ENCODE measurements at regions not wholly inside any gene's neighbourhood (a gene's known extent, or its start where the extent isn't known, plus 50 kb on each side); places are given as distances from the start of the nearest gene placed in this dataset.
A peak's percentile ranks its signal among the peaks of the same experiment; 100 is the strongest.

DNA sequence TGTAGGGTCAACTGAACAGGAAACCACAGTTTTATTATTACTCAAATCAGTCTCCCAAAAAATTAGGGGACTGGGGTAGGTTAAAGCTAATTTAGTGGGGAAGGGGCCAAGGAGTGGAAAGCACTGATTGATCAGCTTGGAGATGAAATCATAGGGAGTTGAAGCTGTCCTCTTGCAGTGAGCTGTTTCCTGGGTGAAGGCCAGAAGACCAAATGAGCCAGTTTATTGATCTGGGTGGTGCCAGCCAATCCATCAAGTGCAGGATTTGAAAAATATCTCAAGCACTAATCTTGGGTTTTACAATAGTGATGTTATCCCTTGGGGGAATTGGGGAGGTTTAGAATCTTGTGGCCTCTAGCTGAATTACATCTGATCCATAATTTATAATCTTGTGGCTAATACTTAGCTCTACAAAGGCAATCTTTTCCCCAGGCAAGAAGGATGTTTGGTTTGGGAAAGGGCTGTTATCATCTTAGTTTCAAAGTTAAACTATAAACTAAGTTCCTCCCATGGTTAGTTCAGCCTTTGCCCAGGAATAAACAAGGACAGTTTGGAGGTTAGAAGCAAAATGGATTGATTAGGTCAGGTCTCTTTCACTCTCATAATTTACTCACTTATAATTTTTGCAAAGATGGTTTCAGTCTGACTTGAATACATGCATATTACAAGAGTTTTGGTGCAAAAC, 773.5 kb downstream of the XPNPEP1 start:
- TF ChIP-seq EP300 (IDR thresholded peaks at IDR 0.05), result no peak
- no peak for TF ChIP-seq POLR2A (IDR thresholded peaks at IDR 0.05)
- TF ChIP-seq, protein P1, sequence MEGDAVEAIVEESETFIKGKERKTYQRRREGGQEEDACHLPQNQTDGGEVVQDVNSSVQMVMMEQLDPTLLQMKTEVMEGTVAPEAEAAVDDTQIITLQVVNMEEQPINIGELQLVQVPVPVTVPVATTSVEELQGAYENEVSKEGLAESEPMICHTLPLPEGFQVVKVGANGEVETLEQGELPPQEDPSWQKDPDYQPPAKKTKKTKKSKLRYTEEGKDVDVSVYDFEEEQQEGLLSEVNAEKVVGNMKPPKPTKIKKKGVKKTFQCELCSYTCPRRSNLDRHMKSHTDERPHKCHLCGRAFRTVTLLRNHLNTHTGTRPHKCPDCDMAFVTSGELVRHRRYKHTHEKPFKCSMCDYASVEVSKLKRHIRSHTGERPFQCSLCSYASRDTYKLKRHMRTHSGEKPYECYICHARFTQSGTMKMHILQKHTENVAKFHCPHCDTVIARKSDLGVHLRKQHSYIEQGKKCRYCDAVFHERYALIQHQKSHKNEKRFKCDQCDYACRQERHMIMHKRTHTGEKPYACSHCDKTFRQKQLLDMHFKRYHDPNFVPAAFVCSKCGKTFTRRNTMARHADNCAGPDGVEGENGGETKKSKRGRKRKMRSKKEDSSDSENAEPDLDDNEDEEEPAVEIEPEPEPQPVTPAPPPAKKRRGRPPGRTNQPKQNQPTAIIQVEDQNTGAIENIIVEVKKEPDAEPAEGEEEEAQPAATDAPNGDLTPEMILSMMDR (IDR thresholded peaks at IDR 0.05), result no peak
- TF ChIP-seq POLR2AphosphoS5 (IDR thresholded peaks at IDR 0.05), result no peak
- H3K36me3 ChIP-seq, result no peaks in the 10 kb centered on the region

DNA sequence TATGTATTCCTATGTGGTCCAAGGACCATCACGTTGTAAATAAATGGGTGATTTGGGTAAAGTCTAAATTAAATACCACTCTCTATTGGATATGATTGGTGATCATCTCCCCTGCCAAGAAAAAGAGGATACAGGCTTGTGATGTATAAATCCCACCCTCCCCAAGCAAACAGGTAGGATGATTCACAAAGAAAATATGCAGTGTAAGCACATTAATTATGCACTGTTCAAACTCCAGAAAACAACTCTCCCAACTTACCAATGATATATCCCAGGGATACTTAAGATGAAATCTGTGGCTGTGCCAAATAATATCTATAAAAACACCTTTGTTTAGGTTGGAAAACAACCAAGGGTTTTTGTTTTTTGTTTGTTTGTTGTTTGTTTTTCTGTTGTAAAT, 795.9 kb downstream of the XPNPEP1 start:
- 42 to 87% methylated on average over 1 of the region's 1 CpG for WGBS, 2 donors
- no peak overlapping the region for H3K27ac ChIP-seq
- no peaks in the 10 kb centered on the region for H3K36me3 ChIP-seq
- TF ChIP-seq EP300 (IDR thresholded peaks at IDR 0.05), result no peak
- TF ChIP-seq POLR2A (IDR thresholded peaks at IDR 0.05), result no peak
- TF ChIP-seq POLR2AphosphoS5 (IDR thresholded peaks at IDR 0.05), result no peak
- TF ChIP-seq, protein P1 (IDR thresholded peaks at IDR 0.05), result no peak
- no peak for DNase-seq
- no peaks in the 10 kb centered on the region for H3K27me3 ChIP-seq
- H3K4me1 ChIP-seq, result no peaks in the 10 kb centered on the region
- no peak overlapping the region for H3K4me3 ChIP-seq
- no peaks in the 10 kb centered on the region for H3K9me3 ChIP-seq
- intact Hi-C loops (cut with DNase I), result no loop called here

More for the DNA sequence above, 773.5 kb downstream of the XPNPEP1 start:
- Histone ChIP-seq H3K9me3 (peaks cover 0 to 5% (median 0%) of the 10 kb centered on the region in 4 donors), H3K27ac (no peak overlapping the region), H3K27me3 (no peaks in the 10 kb centered on the region), H3K4me3 (no peak overlapping the region), H3K4me1 (no peaks in the 10 kb centered on the region)
- DNase-seq, result no peak
- intact Hi-C loops (cut with DNase I), result no loop called here

GRCh38 chr10:109126541-109126940, 796.8 kb downstream of the XPNPEP1 start:
- TF ChIP-seq POLR2A (IDR thresholded peaks at IDR 0.05) (no peak), EP300 (IDR thresholded peaks at IDR 0.05) (no peak), POLR2AphosphoS5 (IDR thresholded peaks at IDR 0.05) (no peak)
- TF ChIP-seq, protein P1 (IDR thresholded peaks at IDR 0.05), result no peak
- Histone ChIP-seq H3K4me1 (no peaks in the 10 kb centered on the region), H3K4me3 (no peak overlapping the region), H3K36me3 (no peaks in the 10 kb centered on the region), H3K27ac (no peak overlapping the region), H3K9me3 (no peaks in the 10 kb centered on the region), H3K27me3 (no peaks in the 10 kb centered on the region)
- intact Hi-C loops (cut with DNase I), result no loop called here
- 81 to 83% methylated on average over 3 of the region's 3 CpGs for WGBS, 2 donors
- no peak for DNase-seq

GRCh38 chr10:109126016-109126415, 797.3 kb downstream of the XPNPEP1 start:
- Histone ChIP-seq H3K27ac (no peak overlapping the region), H3K9me3 (no peaks in the 10 kb centered on the region), H3K36me3 (no peaks in the 10 kb centered on the region), H3K4me3 (no peak overlapping the region), H3K4me1 (no peaks in the 10 kb centered on the region), H3K27me3 (no peaks in the 10 kb centered on the region)
- 15 to 48% methylated on average over 1 of the region's 1 CpG for WGBS, 2 donors
- DNase-seq, result no peak
- TF ChIP-seq, protein P1 (IDR thresholded peaks at IDR 0.05), result no peak
- TF ChIP-seq POLR2A (IDR thresholded peaks at IDR 0.05) (no peak), EP300 (IDR thresholded peaks at IDR 0.05) (no peak), POLR2AphosphoS5 (IDR thresholded peaks at IDR 0.05) (no peak)
- intact Hi-C loops (cut with DNase I), result no loop called here

GRCh38 chr10:109115179-109115578, 808.1 kb downstream of the XPNPEP1 start:
- Histone ChIP-seq H3K27me3 (no peaks in the 10 kb centered on the region), H3K27ac (peak overlapping the region in 3 of 4 donors; percentile 31 to 68 (median 65)), H3K9me3 (peaks cover 0 to 7% (median 0%) of the 10 kb centered on the region in 4 donors), H3K4me3 (no peak overlapping the region), H3K4me1 (peaks cover 0 to 25% (median 18%) of the 10 kb centered on the region in 4 donors), H3K36me3 (no peaks in the 10 kb centered on the region)
- WGBS, 2 donors, result 68 to 80% methylated on average over 2 of the region's 2 CpGs
- no peak for TF ChIP-seq EP300 (IDR thresholded peaks at IDR 0.05)
- no peak for DNase-seq
- intact Hi-C loops (cut with DNase I), result no loop called here
